ENCODE measurements at regions not wholly inside any gene's neighbourhood (a gene's known extent, or its start where the extent isn't known, plus 50 kb on each side); places are given as distances from the start of the nearest gene placed in this dataset.

- Histone ChIP-seq H3K27ac (ENCODE audit: low read depth, low read length) (no peak overlapping the region), H3K27me3 (ENCODE audit: insufficient read depth, low read length) (no peaks in the 10 kb centered on the region), H4K20me1 (ENCODE audit: insufficient read depth, low read length) (no peaks in the 10 kb centered on the region), H3K9me3 (ENCODE audit: low read depth, low read length) (no peaks in the 10 kb centered on the region), H3K4me2 (ENCODE audit: insufficient read depth, low read length) (no peak overlapping the region), H3K79me2 (ENCODE audit: insufficient read depth, low read length) (no peaks in the 10 kb centered on the region), H3K4me3 (ENCODE audit: insufficient read depth, low read length) (no peak overlapping the region), H3K36me3 (ENCODE audit: insufficient read depth, low read length) (no peaks in the 10 kb centered on the region), H2AFZ (ENCODE audit: low read length) (no peak overlapping the region), H3K4me1 (ENCODE audit: insufficient read depth, low read length) (no peaks in the 10 kb centered on the region)
- no peak for DNase-seq (ENCODE audit: insufficient read length, low spot score, missing footprints)
- TF ChIP-seq CTCF (IDR thresholded peaks at IDR 0.05; ENCODE audit: extremely low read depth, low read depth, low read length): no peak
Observed at GRCh38 chr7:81449105-81449504, 320.7 kb downstream of the HGF start.

GRCh38 chr7:81447351-81447952, 322.4 kb downstream of the HGF start:
- no peak for DNase-seq (ENCODE audit: insufficient read length, low spot score, missing footprints)
- no peaks in the 10 kb centered on the region for H3K9me3 ChIP-seq (ENCODE audit: low read depth, low read length)
- H3K27me3 ChIP-seq (ENCODE audit: insufficient read depth, low read length): no peaks in the 10 kb centered on the region
- peak overlapping the region; percentile 45 for H2AFZ ChIP-seq (ENCODE audit: low read length)
- H4K20me1 ChIP-seq (ENCODE audit: insufficient read depth, low read length): no peaks in the 10 kb centered on the region
- no peak overlapping the region for H3K4me3 ChIP-seq (ENCODE audit: insufficient read depth, low read length)
- peak; percentile 64 for TF ChIP-seq CTCF (IDR thresholded peaks at IDR 0.05; ENCODE audit: extremely low read depth, low read depth, low read length)
- no peaks in the 10 kb centered on the region for H3K4me1 ChIP-seq (ENCODE audit: insufficient read depth, low read length)
- no peaks in the 10 kb centered on the region for H3K36me3 ChIP-seq (ENCODE audit: insufficient read depth, low read length)
- no peak overlapping the region for H3K4me2 ChIP-seq (ENCODE audit: insufficient read depth, low read length)
- H3K79me2 ChIP-seq (ENCODE audit: insufficient read depth, low read length): no peaks in the 10 kb centered on the region
- H3K27ac ChIP-seq (ENCODE audit: low read depth, low read length): no peak overlapping the region

GRCh38 chr7:81446212-81446611, 323.6 kb downstream of the HGF start:
- H3K79me2 ChIP-seq (ENCODE audit: insufficient read depth, low read length): no peaks in the 10 kb centered on the region
- no peaks in the 10 kb centered on the region for H3K27me3 ChIP-seq (ENCODE audit: insufficient read depth, low read length)
- no peak overlapping the region for H3K27ac ChIP-seq (ENCODE audit: low read depth, low read length)
- H4K20me1 ChIP-seq (ENCODE audit: insufficient read depth, low read length): no peaks in the 10 kb centered on the region
- H2AFZ ChIP-seq (ENCODE audit: low read length): no peak overlapping the region
- H3K9me3 ChIP-seq (ENCODE audit: low read depth, low read length): no peaks in the 10 kb centered on the region
- H3K36me3 ChIP-seq (ENCODE audit: insufficient read depth, low read length): no peaks in the 10 kb centered on the region
- DNase-seq (ENCODE audit: insufficient read length, low spot score, missing footprints): no peak
- TF ChIP-seq CTCF (IDR thresholded peaks at IDR 0.05; ENCODE audit: extremely low read depth, low read depth, low read length): no peak
- no peaks in the 10 kb centered on the region for H3K4me1 ChIP-seq (ENCODE audit: insufficient read depth, low read length)
- no peak overlapping the region for H3K4me2 ChIP-seq (ENCODE audit: insufficient read depth, low read length)
- no peak overlapping the region for H3K4me3 ChIP-seq (ENCODE audit: insufficient read depth, low read length)

- no peaks in the 10 kb centered on the region for H3K4me1 ChIP-seq (ENCODE audit: insufficient read depth, low read length)
- no peak overlapping the region for H3K27ac ChIP-seq (ENCODE audit: low read depth, low read length)
- no peak overlapping the region for H3K4me2 ChIP-seq (ENCODE audit: insufficient read depth, low read length)
- no peak overlapping the region for H3K4me3 ChIP-seq (ENCODE audit: insufficient read depth, low read length)
- no peaks in the 10 kb centered on the region for H3K79me2 ChIP-seq (ENCODE audit: insufficient read depth, low read length)
- H3K36me3 ChIP-seq (ENCODE audit: insufficient read depth, low read length): no peaks in the 10 kb centered on the region
- DNase-seq (ENCODE audit: insufficient read length, low spot score, missing footprints): no peak
- no peaks in the 10 kb centered on the region for H3K9me3 ChIP-seq (ENCODE audit: low read depth, low read length)
- H3K27me3 ChIP-seq (ENCODE audit: insufficient read depth, low read length): no peaks in the 10 kb centered on the region
- TF ChIP-seq CTCF (IDR thresholded peaks at IDR 0.05; ENCODE audit: extremely low read depth, low read depth, low read length): no peak
- no peak overlapping the region for H2AFZ ChIP-seq (ENCODE audit: low read length)
- H4K20me1 ChIP-seq (ENCODE audit: insufficient read depth, low read length): no peaks in the 10 kb centered on the region
Observed at GRCh38 chr7:81445462-81445861, 324.4 kb downstream of the HGF start.
